Activated B cell treated with CpG ODN at 0.5 μM for 24 hours (primary cell): ENCODE measurements at regions not wholly inside any gene's neighbourhood (a gene's known extent, or its start where the extent isn't known, plus 50 kb on each side); places are given as distances from the start of the nearest gene placed in this dataset.

Experiments used
- ATAC-seq: fragments of 200-7000 bp; cut with Tn5 transposase; one replicate; pipeline ENCODE4 v1.10.0; 2021; ENCODE audit warnings: low read depth, mild to moderate bottlenecking, moderate library complexity
- CTCF ChIA-PET: fragments of 350-600 bp; sonication (Branson Sonifier 250); formaldehyde crosslinking; loops from one replicate; lab custom pipeline; 2021; ENCODE audit warnings: antibody characterized with exemption; lab: Charles Lee
- POLR2A ChIA-PET: fragments of 350-600 bp; sonication (Branson Sonifier 250); formaldehyde crosslinking; loops from one replicate; lab custom pipeline; 2021; ENCODE audit warnings: antibody characterized with exemption; lab: Charles Lee
- DNase-seq: peaks from one replicate; pipeline ENCODE4 v3.0.0; 2022
- H3K27ac Mint-ChIP-seq: one replicate; pipeline ENCODE4 v1.8.0; 2020; ENCODE audit warnings: mixed read lengths
- H3K27me3 Mint-ChIP-seq: one replicate; pipeline ENCODE4 v1.8.0; 2021; ENCODE audit warnings: mixed read lengths
- H3K36me3 Mint-ChIP-seq: one replicate; pipeline ENCODE4 v1.8.0; 2021; ENCODE audit warnings: low read depth, mixed read lengths
- H3K4me1 Mint-ChIP-seq: one replicate; pipeline ENCODE4 v1.8.0; 2021; ENCODE audit warnings: mixed read lengths
- H3K4me3 Mint-ChIP-seq: one replicate; pipeline ENCODE4 v1.8.0; 2020; ENCODE audit warnings: mild to moderate bottlenecking, mixed read lengths
- H3K9me3 Mint-ChIP-seq: one replicate; pipeline ENCODE4 v1.8.0; 2020; ENCODE audit warnings: mixed read lengths
- intact Hi-C: fragments of 100-400 bp; cut with micrococcal nuclease; formaldehyde crosslinking; loops from one replicate; pipeline ENCODE4 v1.15.1; 2024
- TF ChIP-seq, protein P1 (sequence below): fragments of 200-600 bp; IDR thresholded peaks from one replicate; pipeline ENCODE4 v1.8.0; 2022; ENCODE audit warnings: antibody characterized with exemption, mild to moderate bottlenecking

DNA sequence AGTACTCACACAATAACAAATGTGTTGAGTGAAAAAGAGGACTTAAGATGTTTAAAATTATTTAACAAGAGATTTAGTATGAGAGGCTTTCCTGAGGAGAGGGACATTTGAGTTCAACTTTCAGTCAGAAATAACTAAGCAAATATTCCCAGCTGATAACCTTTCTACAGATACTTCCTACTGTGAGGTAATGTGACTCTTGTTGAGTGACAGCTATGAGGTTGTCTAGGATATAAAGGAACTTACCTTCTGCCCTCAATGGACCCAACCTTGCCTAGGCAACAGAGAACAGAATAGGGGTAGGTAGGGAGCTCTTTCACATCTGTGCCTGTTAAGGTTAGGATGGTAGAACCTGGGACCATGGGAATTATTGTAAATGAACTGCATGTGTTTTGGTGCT is 54.7 kb downstream of the GLUD2 start:
- no peaks in the 10 kb centered on the region for H3K27me3 Mint-ChIP-seq

DNA sequence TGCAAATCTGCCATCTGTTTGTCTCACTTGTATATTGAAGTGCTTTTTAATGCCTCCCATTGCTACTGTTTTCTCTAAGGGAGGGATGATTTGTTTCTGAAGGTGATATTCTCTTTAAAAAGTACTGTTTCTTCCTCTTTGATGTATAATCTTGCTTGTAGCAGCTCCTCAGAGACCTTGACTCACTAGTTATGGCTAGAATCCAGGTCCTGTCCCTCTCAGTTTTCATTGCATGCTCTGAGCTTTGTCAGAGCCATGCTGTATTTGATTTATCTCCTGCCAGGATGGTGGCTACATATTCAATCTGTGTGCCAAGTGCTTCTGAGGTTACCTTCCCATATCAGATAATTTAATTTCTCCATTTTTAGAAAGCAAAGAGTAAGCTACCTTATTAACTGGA is 56.0 kb downstream of the GLUD2 start:
- no peaks in the 10 kb centered on the region for H3K9me3 Mint-ChIP-seq
- no peak overlapping the region for H3K4me3 Mint-ChIP-seq
- ATAC-seq (no peak), DNase-seq (no peak)
- TF ChIP-seq, protein P1, sequence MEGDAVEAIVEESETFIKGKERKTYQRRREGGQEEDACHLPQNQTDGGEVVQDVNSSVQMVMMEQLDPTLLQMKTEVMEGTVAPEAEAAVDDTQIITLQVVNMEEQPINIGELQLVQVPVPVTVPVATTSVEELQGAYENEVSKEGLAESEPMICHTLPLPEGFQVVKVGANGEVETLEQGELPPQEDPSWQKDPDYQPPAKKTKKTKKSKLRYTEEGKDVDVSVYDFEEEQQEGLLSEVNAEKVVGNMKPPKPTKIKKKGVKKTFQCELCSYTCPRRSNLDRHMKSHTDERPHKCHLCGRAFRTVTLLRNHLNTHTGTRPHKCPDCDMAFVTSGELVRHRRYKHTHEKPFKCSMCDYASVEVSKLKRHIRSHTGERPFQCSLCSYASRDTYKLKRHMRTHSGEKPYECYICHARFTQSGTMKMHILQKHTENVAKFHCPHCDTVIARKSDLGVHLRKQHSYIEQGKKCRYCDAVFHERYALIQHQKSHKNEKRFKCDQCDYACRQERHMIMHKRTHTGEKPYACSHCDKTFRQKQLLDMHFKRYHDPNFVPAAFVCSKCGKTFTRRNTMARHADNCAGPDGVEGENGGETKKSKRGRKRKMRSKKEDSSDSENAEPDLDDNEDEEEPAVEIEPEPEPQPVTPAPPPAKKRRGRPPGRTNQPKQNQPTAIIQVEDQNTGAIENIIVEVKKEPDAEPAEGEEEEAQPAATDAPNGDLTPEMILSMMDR = no peak
- ChIA-PET CTCF (no interaction called here), POLR2A (no interaction called here)
- intact Hi-C loops = no loop called here
- H3K27ac Mint-ChIP-seq = no peak overlapping the region
- no peaks in the 10 kb centered on the region for H3K27me3 Mint-ChIP-seq
- H3K4me1 Mint-ChIP-seq = no peaks in the 10 kb centered on the region
- no peaks in the 10 kb centered on the region for H3K36me3 Mint-ChIP-seq

More for the DNA sequence above, 54.7 kb downstream of the GLUD2 start:
- POLR2A ChIA-PET = no interaction called here
- no peak for DNase-seq
- Mint-ChIP-seq H3K9me3 (no peaks in the 10 kb centered on the region), H3K4me3 (no peak overlapping the region), H3K27ac (no peak overlapping the region), H3K36me3 (no peaks in the 10 kb centered on the region), H3K4me1 (no peaks in the 10 kb centered on the region)
- CTCF ChIA-PET = no interaction called here
- ATAC-seq = no peak
- TF ChIP-seq, protein P1 = no peak
- intact Hi-C loops = no loop called here

DNA sequence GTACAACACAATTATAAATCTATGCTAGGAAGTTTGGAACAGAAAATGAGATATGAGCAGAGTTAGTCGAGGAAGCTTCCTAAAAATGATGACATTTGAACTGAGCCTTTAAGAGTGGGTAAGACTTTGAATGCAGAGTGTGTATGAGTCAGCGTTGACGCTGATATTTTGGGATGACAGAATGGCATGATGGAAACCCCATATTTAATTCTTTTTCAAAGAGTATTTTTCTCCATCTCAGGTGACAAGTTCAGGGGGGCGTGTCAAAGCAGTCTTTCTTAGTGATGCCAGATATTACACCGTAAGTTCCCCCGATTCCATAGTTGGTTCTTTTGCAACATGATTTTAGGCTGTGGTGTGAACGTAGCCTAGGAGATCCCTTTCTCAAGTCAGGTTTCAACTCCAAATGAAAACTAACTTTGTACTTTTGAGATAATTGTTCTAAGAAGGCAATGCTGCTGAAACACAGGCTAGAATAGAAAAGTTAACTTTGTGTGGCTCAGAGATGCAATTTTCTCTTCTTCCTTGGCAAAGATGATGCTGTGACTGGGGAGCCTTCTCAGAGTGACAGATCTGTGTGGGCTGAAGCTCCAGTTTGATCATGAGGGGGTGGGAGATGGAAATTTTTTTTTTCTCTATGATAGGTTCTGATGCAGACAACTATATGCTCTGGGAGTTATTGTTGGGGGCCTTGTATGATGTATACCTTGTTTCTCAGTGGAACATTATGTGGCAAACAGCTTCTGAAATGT is 59.2 kb downstream of the GLUD2 start:
- Mint-ChIP-seq H3K27me3 (no peaks in the 10 kb centered on the region), H3K4me3 (no peak overlapping the region), H3K27ac (no peak overlapping the region), H3K36me3 (no peaks in the 10 kb centered on the region), H3K9me3 (no peaks in the 10 kb centered on the region), H3K4me1 (no peaks in the 10 kb centered on the region)
- CTCF ChIA-PET = no interaction called here
- intact Hi-C loops = no loop called here
- DNase-seq = no peak
- no peak for ATAC-seq
- POLR2A ChIA-PET = no interaction called here
- TF ChIP-seq, protein P1 = no peak

DNA sequence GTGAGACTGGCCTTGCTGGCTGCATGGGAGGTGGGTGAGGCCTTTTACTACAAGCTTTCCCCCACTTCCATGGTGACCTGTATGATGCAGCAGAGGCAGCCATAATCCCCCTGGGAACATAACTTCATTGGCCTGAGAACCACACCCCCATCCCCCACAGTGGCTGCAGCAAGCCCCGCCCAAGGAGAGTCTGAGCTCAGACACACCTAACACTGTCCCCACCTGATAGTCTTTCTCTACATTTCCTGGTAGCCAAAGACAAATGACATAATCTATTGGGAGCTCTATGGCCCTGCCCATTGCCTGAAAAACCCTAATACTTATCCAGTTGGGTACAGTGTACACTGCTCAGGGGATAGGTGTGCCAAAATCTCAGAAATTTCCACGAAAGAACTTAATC is 62.6 kb downstream of the GLUD2 start:
- no peak for ATAC-seq
- no peaks in the 10 kb centered on the region for H3K9me3 Mint-ChIP-seq
- POLR2A ChIA-PET = no interaction called here
- no peak overlapping the region for H3K4me3 Mint-ChIP-seq
- no peaks in the 10 kb centered on the region for H3K27me3 Mint-ChIP-seq
- TF ChIP-seq, protein P1 = no peak
- H3K36me3 Mint-ChIP-seq = no peaks in the 10 kb centered on the region
- no peaks in the 10 kb centered on the region for H3K4me1 Mint-ChIP-seq
- intact Hi-C loops = no loop called here
- CTCF ChIA-PET = no interaction called here
- H3K27ac Mint-ChIP-seq = no peak overlapping the region
- DNase-seq = no peak

DNA sequence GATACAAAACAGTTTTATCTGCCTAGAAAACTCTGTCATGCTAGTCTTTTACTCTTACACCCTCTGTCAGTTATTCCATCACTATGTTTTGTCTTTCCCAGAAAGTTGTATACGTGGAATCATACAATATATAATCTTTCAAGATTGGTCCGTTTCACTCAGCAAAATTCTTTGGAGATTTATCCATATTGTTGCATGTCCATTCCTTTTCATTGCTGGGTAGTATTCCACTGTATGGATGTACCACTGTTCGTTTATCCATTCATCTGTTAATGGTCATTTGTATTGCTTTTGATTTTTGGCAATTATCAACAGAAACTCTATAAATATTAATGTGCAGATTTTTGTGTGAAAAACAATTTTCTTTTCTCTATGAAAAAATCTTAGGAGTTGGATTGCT is 63.1 kb downstream of the GLUD2 start:
- DNase-seq (no peak), ATAC-seq (no peak)
- intact Hi-C loops = no loop called here
- TF ChIP-seq, protein P1 = no peak
- ChIA-PET CTCF (no interaction called here), POLR2A (no interaction called here)
- Mint-ChIP-seq H3K36me3 (no peaks in the 10 kb centered on the region), H3K27me3 (no peaks in the 10 kb centered on the region), H3K9me3 (no peaks in the 10 kb centered on the region), H3K4me3 (no peak overlapping the region), H3K27ac (no peak overlapping the region), H3K4me1 (no peaks in the 10 kb centered on the region)
